H9 (cell line): ENCODE measurements at regions not wholly inside any gene's neighbourhood (a gene's known extent, or its start where the extent isn't known, plus 50 kb on each side); places are given as distances from the start of the nearest gene placed in this dataset.

Source experiments
- DNase-seq: peaks from one replicate; pipeline ENCODE4 v3.0.0-alpha.2; 2017
- H2AFZ ChIP-seq: one replicate; pipeline ENCODE4 v1.6.1; 2013; ENCODE audit warnings: mild to moderate bottlenecking, low read length, control low read depth, moderate library complexity
- H2AK5ac ChIP-seq: 2 replicates; pipeline ENCODE4 v1.6.1; 2013; ENCODE audit warnings: low read length, control low read depth, mixed read lengths; ENCODE audit not compliant: insufficient read length
- H2BK120ac ChIP-seq: one replicate; pipeline ENCODE4 v1.6.1; 2013; ENCODE audit warnings: low read depth, mild to moderate bottlenecking, low read length, control low read depth, inconsistent platforms; ENCODE audit not compliant: poor library complexity, severe bottlenecking
- H2BK12ac ChIP-seq: 2 replicates; pipeline ENCODE4 v1.6.1; 2013; ENCODE audit warnings: low read length, control low read depth, mixed read lengths, low read depth; ENCODE audit not compliant: insufficient read length
- H2BK15ac ChIP-seq: 2 replicates; pipeline ENCODE4 v1.6.1; 2013; ENCODE audit warnings: low read depth, low read length, control low read depth
- H2BK20ac ChIP-seq: one replicate; pipeline ENCODE4 v1.6.1; 2013; ENCODE audit warnings: low read depth, mild to moderate bottlenecking, low read length, control low read depth, inconsistent platforms; ENCODE audit not compliant: poor library complexity, severe bottlenecking
- H2BK5ac ChIP-seq: 2 replicates; pipeline ENCODE4 v1.6.1; 2013; ENCODE audit warnings: low read length, control low read depth, mixed read lengths; ENCODE audit not compliant: insufficient read length
- H3K14ac ChIP-seq: 2 replicates; pipeline ENCODE4 v1.6.1; 2013; ENCODE audit warnings: low read length, control low read depth; ENCODE audit not compliant: insufficient read depth
- H3K18ac ChIP-seq: 2 replicates; pipeline ENCODE4 v1.6.1; 2013; ENCODE audit warnings: low read depth, mild to moderate bottlenecking, mixed read lengths, low read length, control low read depth; ENCODE audit not compliant: insufficient read length
- H3K23ac ChIP-seq: 2 replicates; pipeline ENCODE4 v1.6.1; 2013; ENCODE audit warnings: low read length, control low read depth, mixed read lengths, low read depth; ENCODE audit not compliant: insufficient read length
- H3K23me2 ChIP-seq: 2 replicates; pipeline ENCODE4 v1.6.1; 2013; ENCODE audit warnings: low read depth, mild to moderate bottlenecking, mixed read lengths, low read length, control low read depth; ENCODE audit not compliant: insufficient read length, poor library complexity, severe bottlenecking
- H3K27ac ChIP-seq: 2 replicates; pipeline ENCODE4 v1.5.1; 2013; ENCODE audit warnings: low read length, control low read depth, mixed read lengths, low read depth; ENCODE audit not compliant: insufficient read length
- H3K27me3 ChIP-seq: 2 replicates; pipeline ENCODE4 v1.6.1; 2013; ENCODE audit warnings: low read length, control low read depth, inconsistent platforms; ENCODE audit not compliant: insufficient read depth
- H3K4ac ChIP-seq: 2 replicates; pipeline ENCODE4 v1.6.1; 2013; ENCODE audit warnings: low read depth, mild to moderate bottlenecking, control low read depth, inconsistent platforms, low read length, moderate library complexity
- H3K4me1 ChIP-seq: 2 replicates; pipeline ENCODE4 v1.6.1; 2013; ENCODE audit warnings: low read length, control low read depth, inconsistent platforms; ENCODE audit not compliant: insufficient read depth
- H3K4me2 ChIP-seq: 2 replicates; pipeline ENCODE4 v1.6.1; 2013; ENCODE audit warnings: low read length, control low read depth, mixed read lengths; ENCODE audit not compliant: insufficient read length, insufficient read depth
- H3K56ac ChIP-seq: 2 replicates; pipeline ENCODE4 v1.6.1; 2013; ENCODE audit warnings: low read depth, mild to moderate bottlenecking, mixed read lengths, low read length, control low read depth; ENCODE audit not compliant: insufficient read length
- H3K79me1 ChIP-seq: 2 replicates; pipeline ENCODE4 v1.6.1; 2013; ENCODE audit warnings: low read depth, mild to moderate bottlenecking, moderate library complexity, low read length, control low read depth, inconsistent platforms; ENCODE audit not compliant: insufficient read depth, poor library complexity, severe bottlenecking
- H3K79me2 ChIP-seq: 2 replicates; pipeline ENCODE4 v1.6.1; 2013; ENCODE audit warnings: low read length, control low read depth, inconsistent platforms; ENCODE audit not compliant: insufficient read depth
- H3K9ac ChIP-seq: 2 replicates; pipeline ENCODE4 v1.6.1; 2013; ENCODE audit warnings: low read length, control low read depth, mixed read lengths; ENCODE audit not compliant: insufficient read length; ENCODE audit errors: extremely low read depth
- H3K9me3 ChIP-seq: one replicate; pipeline ENCODE4 v1.6.1; 2013; ENCODE audit warnings: low read depth, low read length, inconsistent platforms; ENCODE audit not compliant: control insufficient read depth
- H3T11ph ChIP-seq: one replicate; pipeline ENCODE4 v1.6.1; 2013; ENCODE audit warnings: mild to moderate bottlenecking, low read length, control low read depth, inconsistent platforms
- H4K20me1 ChIP-seq: one replicate; pipeline ENCODE4 v1.6.1; 2013; ENCODE audit not compliant: control insufficient read depth, insufficient read length, insufficient read depth
- H4K5ac ChIP-seq: 2 replicates; pipeline ENCODE4 v1.6.1; 2013; ENCODE audit warnings: low read depth, mild to moderate bottlenecking, mixed read lengths, low read length, control low read depth; ENCODE audit not compliant: insufficient read length
- H4K8ac ChIP-seq: replicated peaks from 2 replicates; pipeline ENCODE4 v1.6.1; 2013; ENCODE audit warnings: low read length, control low read depth, mixed read lengths, low read depth; ENCODE audit not compliant: insufficient read length
- H4K91ac ChIP-seq: 2 replicates; pipeline ENCODE4 v1.6.1; 2013; ENCODE audit warnings: low read depth, mild to moderate bottlenecking, moderate library complexity, mixed read lengths, low read length, control low read depth; ENCODE audit not compliant: insufficient read length
- H3K27ac Mint-ChIP-seq, 3 experiments: 2 replicates in 2 of 3; 3 replicates in 1 of 3; pipeline ENCODE4 v1.8.0; 2020 to 2021; ENCODE audit warnings: mixed read lengths in 3 of 3, mild to moderate bottlenecking in 1 of 3, moderate library complexity in 1 of 3
- H3K27me3 Mint-ChIP-seq: 2 replicates; pipeline ENCODE4 v1.8.0; 2021; ENCODE audit warnings: low read depth, mild to moderate bottlenecking, moderate library complexity, mixed read lengths
- H3K36me3 Mint-ChIP-seq, 3 experiments: 2 replicates in 2 of 3; 3 replicates in 1 of 3; pipeline ENCODE4 v1.8.0; 2020 to 2021; ENCODE audit warnings: low read depth in 3 of 3, mixed read lengths in 3 of 3; ENCODE audit not compliant: insufficient read depth in 1 of 3
- H3K4me1 Mint-ChIP-seq, 2 experiments: 2 replicates each; pipeline ENCODE4 v1.8.0; 2020; ENCODE audit warnings: mixed read lengths in 2 of 2
- H3K4me3 Mint-ChIP-seq, 2 experiments: 2 replicates in 1 of 2; 3 replicates in 1 of 2; pipeline ENCODE4 v1.8.0; 2020 to 2021; ENCODE audit warnings: mild to moderate bottlenecking in 2 of 2, mixed read lengths in 2 of 2, moderate library complexity in 1 of 2
- H3K9me3 Mint-ChIP-seq, 2 experiments: 2 replicates in 1 of 2; 3 replicates in 1 of 2; pipeline ENCODE4 v1.8.0; 2020; ENCODE audit warnings: mild to moderate bottlenecking in 2 of 2, mixed read lengths in 2 of 2, moderate library complexity in 1 of 2
- CTCF ChIP-seq: fragments of 200-600 bp; sonication (generic); conservative IDR thresholded peaks from 3 replicates; pipeline ENCODE4 v1.8.0; 2021; ENCODE audit warnings: antibody characterized with exemption, mild to moderate bottlenecking
- WGBS: extraction: QIAGEN DNeasy Blood & Tissue Kit; methylation state at CpG from one replicate; pipeline ENCODE4 v1.1.7; 2013; ENCODE audit warnings: missing lambda C conversion rate, low lambda C conversion rate, mixed read lengths; ENCODE audit not compliant: insufficient read length; ENCODE audit errors: extremely low coverage; 5-methylcytosine and 5-hydroxymethylcytosine counted together

- Histone ChIP-seq H3K9ac (no peak overlapping the region), H3K56ac (no peak overlapping the region)
- no peak overlapping the region for H3K27ac Mint-ChIP-seq
Measured at GRCh38 chr5:103455796-103456195, 106.8 kb downstream of the NUDT12 start.

More at GRCh38 chr5:103455796-103456195, 106.8 kb downstream of the NUDT12 start:
- Mint-ChIP-seq H3K4me1 (peaks cover 6 to 7% of the 10 kb centered on the region in 2 experiments), H3K27me3 (no peaks in the 10 kb centered on the region; the same call in 1 of the 2 replicates), H3K4me3 (no peak overlapping the region), H3K36me3 (no peaks in the 10 kb centered on the region), H3K9me3 (no peaks in the 10 kb centered on the region)
- Histone ChIP-seq H4K5ac (no peak overlapping the region), H3K79me1 (no peaks in the 10 kb centered on the region), H3K79me2 (no peaks in the 10 kb centered on the region), H3K9me3 (no peaks in the 10 kb centered on the region), H2AK5ac (no peak overlapping the region), H3K23me2 (no peaks in the 10 kb centered on the region), H3K23ac (no peak overlapping the region), H4K20me1 (no peaks in the 10 kb centered on the region), H3T11ph (no peak overlapping the region), H2BK120ac (no peak overlapping the region), H2BK15ac (no peak overlapping the region), H2BK5ac (no peak overlapping the region), H4K8ac (no peak overlapping the region), H2BK20ac (no peak overlapping the region), H3K4me1 (no peaks in the 10 kb centered on the region; the same call in 1 of the 2 replicates), H4K91ac (no peak overlapping the region), H3K14ac (no peak overlapping the region), H3K4ac (no peak overlapping the region), H2AFZ (no peak overlapping the region), H3K18ac (no peak overlapping the region), H3K27ac (no peak overlapping the region), H3K27me3 (no peaks in the 10 kb centered on the region), H2BK12ac (no peak overlapping the region), H3K4me2 (no peak overlapping the region)
- no CpG with 5 or more reads among the region's 2 CpGs for WGBS
- DNase-seq: no peak
- TF ChIP-seq CTCF: no peak
